Lower leg skin (tissue), 3 donors: ENCODE measurements at regions not wholly inside any gene's neighbourhood (a gene's known extent, or its start where the extent isn't known, plus 50 kb on each side); places are given as distances from the start of the nearest gene placed in this dataset.

Source experiments
- CTCF ChIP-seq, 3 donors: fragments of 450-650 bp; IDR thresholded peaks; one replicate each; pipeline ENCODE4 v1.5.1; 2016; ENCODE audit warnings: antibody characterized with exemption in 3 of 3, mild to moderate bottlenecking in 3 of 3, moderate library complexity in 2 of 3
- POLR2A ChIP-seq, 2 donors: fragments of 450-650 bp; IDR thresholded peaks; one replicate each; pipeline ENCODE4 v1.6.1; 2016 to 2017; ENCODE audit warnings: antibody characterized with exemption in 2 of 2, mild to moderate bottlenecking in 1 of 2, moderate library complexity in 1 of 2

- TF ChIP-seq CTCF (IDR thresholded peaks at IDR 0.05) (no peak), POLR2A (IDR thresholded peaks at IDR 0.05) (no peak)
These were observed 177.1 kb upstream of the RRP15 start for GRCh38 chr1:218108034-218108433.
